Epithelial cell of esophagus (primary cell): ENCODE measurements at regions not wholly inside any gene's neighbourhood (a gene's known extent, or its start where the extent isn't known, plus 50 kb on each side); places are given as distances from the start of the nearest gene placed in this dataset.

Experiments used
- DNase-seq: peaks from one replicate; pipeline ENCODE4 v3.0.0; 2010; ENCODE audit warnings: low read depth
- H3K4me3 ChIP-seq: 2 replicates; pipeline ENCODE4 v1.5.1; 2011; ENCODE audit warnings: mild to moderate bottlenecking, low read length, control low read depth
- TF ChIP-seq, protein P1 (sequence below): IDR thresholded peaks from 2 replicates; pipeline ENCODE4 v1.5.1; 2011; ENCODE audit warnings: low read depth, mild to moderate bottlenecking, low read length, control low read depth, inconsistent platforms; ENCODE audit not compliant: insufficient read depth; ENCODE audit errors: missing control alignments

GRCh38 chr2:51813247-51813646 is 781.3 kb upstream of the NRXN1 start:
- peak; percentile 66 for DNase-seq

DNA sequence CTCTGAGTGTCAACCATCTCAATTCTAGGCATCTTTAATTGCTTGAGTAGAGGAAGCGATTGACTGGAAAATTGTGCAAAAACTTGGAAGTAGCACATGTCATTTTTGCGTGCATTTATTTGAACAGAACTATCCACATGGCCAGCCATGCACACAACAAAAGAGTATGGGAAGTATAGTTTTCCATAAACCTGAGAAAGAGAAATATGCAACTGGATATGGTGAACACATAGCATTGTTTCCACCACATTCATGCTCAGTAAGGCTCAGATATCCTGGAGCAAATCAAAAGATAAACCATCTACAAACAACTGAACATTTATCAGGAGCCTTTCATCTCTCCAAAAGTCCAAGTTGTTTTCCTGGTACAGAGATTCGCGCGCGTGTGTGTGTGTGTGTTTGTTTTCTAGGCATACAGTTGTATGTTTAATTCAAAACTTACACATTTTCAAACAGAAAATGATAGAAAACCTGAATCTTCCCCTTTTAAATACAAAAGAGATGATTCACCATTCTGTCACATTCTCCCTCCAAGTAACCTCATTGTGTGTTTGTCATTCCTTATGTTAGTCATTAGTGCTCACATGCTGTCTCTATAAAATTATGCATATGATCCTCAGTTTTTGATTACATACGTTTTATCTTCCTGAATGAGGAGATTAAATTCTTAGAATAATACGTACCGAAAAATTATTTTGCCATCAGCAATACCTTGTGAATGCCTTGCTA is 780.4 kb upstream of the NRXN1 start:
- peak; percentile 62 for DNase-seq
- H3K4me3 ChIP-seq, result no peak overlapping the region
- TF ChIP-seq, protein P1, sequence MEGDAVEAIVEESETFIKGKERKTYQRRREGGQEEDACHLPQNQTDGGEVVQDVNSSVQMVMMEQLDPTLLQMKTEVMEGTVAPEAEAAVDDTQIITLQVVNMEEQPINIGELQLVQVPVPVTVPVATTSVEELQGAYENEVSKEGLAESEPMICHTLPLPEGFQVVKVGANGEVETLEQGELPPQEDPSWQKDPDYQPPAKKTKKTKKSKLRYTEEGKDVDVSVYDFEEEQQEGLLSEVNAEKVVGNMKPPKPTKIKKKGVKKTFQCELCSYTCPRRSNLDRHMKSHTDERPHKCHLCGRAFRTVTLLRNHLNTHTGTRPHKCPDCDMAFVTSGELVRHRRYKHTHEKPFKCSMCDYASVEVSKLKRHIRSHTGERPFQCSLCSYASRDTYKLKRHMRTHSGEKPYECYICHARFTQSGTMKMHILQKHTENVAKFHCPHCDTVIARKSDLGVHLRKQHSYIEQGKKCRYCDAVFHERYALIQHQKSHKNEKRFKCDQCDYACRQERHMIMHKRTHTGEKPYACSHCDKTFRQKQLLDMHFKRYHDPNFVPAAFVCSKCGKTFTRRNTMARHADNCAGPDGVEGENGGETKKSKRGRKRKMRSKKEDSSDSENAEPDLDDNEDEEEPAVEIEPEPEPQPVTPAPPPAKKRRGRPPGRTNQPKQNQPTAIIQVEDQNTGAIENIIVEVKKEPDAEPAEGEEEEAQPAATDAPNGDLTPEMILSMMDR, result no peak

More at GRCh38 chr2:51813247-51813646, 781.3 kb upstream of the NRXN1 start:
- TF ChIP-seq, protein P1, result no peak
- H3K4me3 ChIP-seq, result no peak overlapping the region

GRCh38 chr2:51810197-51810596 is 778.3 kb upstream of the NRXN1 start:
- H3K4me3 ChIP-seq, result no peak overlapping the region
- TF ChIP-seq, protein P1, result no peak
- no peak for DNase-seq

DNA sequence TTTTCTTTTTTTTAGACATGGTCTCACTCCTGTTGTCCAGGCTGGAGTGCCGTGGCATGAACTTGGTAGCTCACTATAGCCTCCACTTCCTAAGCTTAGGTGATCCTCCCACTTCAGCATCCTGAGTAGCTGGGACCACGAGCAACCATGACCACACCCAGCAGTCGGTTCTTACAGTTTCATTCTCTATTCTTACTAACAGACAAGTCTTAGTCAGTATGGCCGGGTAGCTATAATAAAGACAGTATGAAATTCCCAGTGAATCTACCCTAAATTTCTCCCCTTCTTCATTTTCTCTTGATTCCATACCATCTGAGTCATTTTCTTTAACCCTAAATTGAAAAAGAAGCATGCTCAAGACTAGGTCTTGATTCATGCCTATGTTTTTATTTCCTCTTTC is 775.3 kb upstream of the NRXN1 start:
- TF ChIP-seq, protein P1, result no peak
- DNase-seq, result no peak

DNA sequence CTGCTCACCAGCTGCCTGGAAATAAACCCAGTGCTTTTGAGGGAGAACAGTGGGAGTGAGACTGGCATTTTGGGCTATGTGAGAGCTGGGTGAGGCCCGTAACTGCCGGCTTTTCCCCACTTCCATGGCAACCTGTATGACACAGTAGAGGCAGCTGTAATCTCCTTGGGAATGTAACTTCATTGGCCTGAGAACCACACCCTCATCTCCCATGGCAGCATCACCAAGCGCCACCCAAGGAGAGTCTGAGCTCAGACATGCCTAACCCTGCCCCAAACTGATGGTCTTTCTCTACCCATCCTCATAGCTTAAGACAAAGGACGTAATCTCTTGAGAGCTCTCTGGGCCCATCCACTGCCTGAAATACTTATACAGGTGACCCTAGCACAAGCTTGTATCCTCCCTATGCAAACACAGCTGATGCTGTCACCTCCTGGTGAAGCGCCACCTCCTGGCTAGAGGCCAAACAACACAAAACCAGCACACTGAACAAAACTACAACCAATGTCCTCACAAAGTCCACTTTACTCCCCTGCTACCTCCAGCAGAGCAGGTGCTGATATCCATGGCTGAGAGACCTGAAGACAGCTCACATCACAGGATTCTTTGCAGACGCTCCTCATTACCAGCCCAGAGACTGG is 763.4 kb upstream of the NRXN1 start:
- TF ChIP-seq, protein P1, result peak; percentile 47
- H3K4me3 ChIP-seq, result no peak overlapping the region
- peak; percentile 32 for DNase-seq

More for the DNA sequence above, 775.3 kb upstream of the NRXN1 start:
- no peak overlapping the region for H3K4me3 ChIP-seq

DNA sequence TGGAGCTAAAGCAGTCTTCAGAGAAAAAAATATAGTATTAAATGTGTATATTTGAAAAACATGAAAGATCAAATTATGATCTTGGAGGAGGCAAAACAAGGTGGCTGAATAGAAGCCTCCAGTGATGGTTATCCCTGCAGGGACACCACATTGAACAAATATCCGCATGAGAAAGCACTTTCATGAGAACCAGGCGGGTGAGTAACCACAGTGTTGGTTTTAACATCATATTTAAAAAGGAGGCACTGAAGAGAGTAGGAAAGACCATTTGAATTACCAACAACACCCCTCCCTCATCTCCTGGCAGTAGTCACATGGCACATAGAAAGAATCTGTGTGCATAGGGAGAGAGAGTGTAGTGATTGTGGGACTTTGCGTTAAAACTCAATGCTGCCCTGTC is 759.6 kb upstream of the NRXN1 start:
- DNase-seq, result no peak
- TF ChIP-seq, protein P1, result no peak
- no peak overlapping the region for H3K4me3 ChIP-seq
